ENCODE measurements at regions not wholly inside any gene's neighbourhood (a gene's known extent, or its start where the extent isn't known, plus 50 kb on each side); places are given as distances from the start of the nearest gene placed in this dataset.
"Not testable (repeated sequence)": the region's sequence is repeated elsewhere in the genome, so short reads cannot be mapped to it uniquely, and the experiment has no call there.

- TF ChIP-seq POLR2A, CTCF (IDR thresholded peaks at IDR 0.05): not testable (repeated sequence)
These were observed 1261.6 kb upstream of the DDX18 start for GRCh38 chr2:116552738-116553419.

Measured in body of pancreas (tissue), 4 donors.